GM08714 (cell line): ENCODE measurements at regions not wholly inside any gene's neighbourhood (a gene's known extent, or its start where the extent isn't known, plus 50 kb on each side); places are given as distances from the start of the nearest gene placed in this dataset.

ENCODE experiments used
- H3K4me3 ChIP-seq: fragments of 200-500 bp; sonication (Bioruptor generic); 2 replicates; pipeline ENCODE4 v1.5.1; 2014; ENCODE audit warnings: mild to moderate bottlenecking, low read length, inconsistent platforms
- ZNF274 ChIP-seq: IDR thresholded peaks from 2 replicates; pipeline ENCODE4 v1.6.1; 2012; ENCODE audit warnings: mild to moderate bottlenecking, low read depth, low read length

- no peak for TF ChIP-seq ZNF274
- H3K4me3 ChIP-seq = no peak overlapping the region
Observed at GRCh38 chr20:50311308-50312001, 120.8 kb downstream of the CEBPB start.

- TF ChIP-seq ZNF274 = no peak
Observed at GRCh38 chr20:50312002-50312681, 121.5 kb downstream of the CEBPB start.

GRCh38 chr20:50312682-50313521 lies 122.3 kb downstream of the CEBPB start:
- TF ChIP-seq ZNF274 = no peak
- H3K4me3 ChIP-seq = no peak overlapping the region

More at GRCh38 chr20:50312002-50312681, 121.5 kb downstream of the CEBPB start:
- no peak overlapping the region for H3K4me3 ChIP-seq

GRCh38 chr20:50313522-50313820 lies 122.8 kb downstream of the CEBPB start:
- TF ChIP-seq ZNF274 = no peak

GRCh38 chr20:50313827-50314677 lies 123.4 kb downstream of the CEBPB start:
- no peak overlapping the region for H3K4me3 ChIP-seq
- no peak for TF ChIP-seq ZNF274

More at GRCh38 chr20:50313522-50313820, 122.8 kb downstream of the CEBPB start:
- H3K4me3 ChIP-seq = no peak overlapping the region

- TF ChIP-seq ZNF274 = no peak
- no peak overlapping the region for H3K4me3 ChIP-seq
Observed at GRCh38 chr20:50314678-50315335, 124.2 kb downstream of the CEBPB start.

GRCh38 chr20:50315586-50316551 lies 125.2 kb downstream of the CEBPB start:
- no peak for TF ChIP-seq ZNF274
- no peak overlapping the region for H3K4me3 ChIP-seq

- H3K4me3 ChIP-seq = no peak overlapping the region
- no peak for TF ChIP-seq ZNF274
Observed at GRCh38 chr20:50317116-50317515, 126.5 kb downstream of the CEBPB start.

- no peak overlapping the region for H3K4me3 ChIP-seq
- TF ChIP-seq ZNF274 = no peak
Observed at GRCh38 chr20:50317609-50318008, 127.0 kb downstream of the CEBPB start.

GRCh38 chr20:50318710-50319109 lies 128.1 kb downstream of the CEBPB start:
- H3K4me3 ChIP-seq = no peak overlapping the region

GRCh38 chr20:50320005-50320900 lies 129.6 kb downstream of the CEBPB start:
- no peak overlapping the region for H3K4me3 ChIP-seq
- no peak for TF ChIP-seq ZNF274

More at GRCh38 chr20:50318710-50319109, 128.1 kb downstream of the CEBPB start:
- no peak for TF ChIP-seq ZNF274
